GM12873 (cell line): ENCODE measurements at regions not wholly inside any gene's neighbourhood (a gene's known extent, or its start where the extent isn't known, plus 50 kb on each side); places are given as distances from the start of the nearest gene placed in this dataset.

Source experiments
- TF ChIP-seq, protein P1 (sequence below): IDR thresholded peaks from 2 replicates; pipeline ENCODE4 v1.5.1; 2012; ENCODE audit warnings: low read depth, mild to moderate bottlenecking, moderate library complexity, low read length, control low read depth; ENCODE audit not compliant: insufficient read depth; ENCODE audit errors: missing control alignments

DNA sequence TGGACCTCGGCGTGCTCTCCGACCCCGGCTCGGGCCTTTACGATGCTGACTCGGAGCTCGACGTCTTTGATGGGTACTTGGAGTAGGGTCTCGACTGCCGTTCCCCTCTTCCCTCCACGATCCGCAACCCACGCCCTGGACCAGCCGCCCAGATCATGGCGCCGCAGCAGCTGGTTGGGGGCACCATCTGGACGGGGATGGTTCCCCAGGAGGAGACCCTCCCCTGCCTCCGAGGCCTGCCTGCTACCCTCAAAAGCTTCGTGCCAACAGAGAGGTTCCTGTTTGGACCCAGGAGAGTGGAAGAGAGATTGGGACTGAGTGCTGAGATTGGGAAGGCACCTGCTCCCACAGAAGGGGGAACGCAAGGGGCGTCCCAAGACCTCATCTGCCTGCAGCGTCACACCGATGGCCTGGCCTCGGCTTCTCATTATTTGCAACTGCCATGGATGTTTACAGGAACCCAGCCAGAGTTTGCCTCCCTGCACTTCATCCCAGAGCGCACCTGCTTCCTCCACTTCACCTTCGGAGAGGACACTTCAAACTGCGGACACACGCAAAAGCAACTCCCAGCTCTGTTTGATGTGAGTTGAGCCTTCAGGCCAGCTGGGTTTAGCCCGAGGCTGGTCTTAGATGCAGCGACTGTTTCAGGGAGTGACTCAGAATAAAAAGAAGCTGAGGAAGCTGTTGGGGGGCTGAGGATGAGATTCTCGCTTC is 58.9 kb downstream of the GOLGA6L7 start:
- TF ChIP-seq, protein P1, sequence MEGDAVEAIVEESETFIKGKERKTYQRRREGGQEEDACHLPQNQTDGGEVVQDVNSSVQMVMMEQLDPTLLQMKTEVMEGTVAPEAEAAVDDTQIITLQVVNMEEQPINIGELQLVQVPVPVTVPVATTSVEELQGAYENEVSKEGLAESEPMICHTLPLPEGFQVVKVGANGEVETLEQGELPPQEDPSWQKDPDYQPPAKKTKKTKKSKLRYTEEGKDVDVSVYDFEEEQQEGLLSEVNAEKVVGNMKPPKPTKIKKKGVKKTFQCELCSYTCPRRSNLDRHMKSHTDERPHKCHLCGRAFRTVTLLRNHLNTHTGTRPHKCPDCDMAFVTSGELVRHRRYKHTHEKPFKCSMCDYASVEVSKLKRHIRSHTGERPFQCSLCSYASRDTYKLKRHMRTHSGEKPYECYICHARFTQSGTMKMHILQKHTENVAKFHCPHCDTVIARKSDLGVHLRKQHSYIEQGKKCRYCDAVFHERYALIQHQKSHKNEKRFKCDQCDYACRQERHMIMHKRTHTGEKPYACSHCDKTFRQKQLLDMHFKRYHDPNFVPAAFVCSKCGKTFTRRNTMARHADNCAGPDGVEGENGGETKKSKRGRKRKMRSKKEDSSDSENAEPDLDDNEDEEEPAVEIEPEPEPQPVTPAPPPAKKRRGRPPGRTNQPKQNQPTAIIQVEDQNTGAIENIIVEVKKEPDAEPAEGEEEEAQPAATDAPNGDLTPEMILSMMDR = peak; percentile 5

DNA sequence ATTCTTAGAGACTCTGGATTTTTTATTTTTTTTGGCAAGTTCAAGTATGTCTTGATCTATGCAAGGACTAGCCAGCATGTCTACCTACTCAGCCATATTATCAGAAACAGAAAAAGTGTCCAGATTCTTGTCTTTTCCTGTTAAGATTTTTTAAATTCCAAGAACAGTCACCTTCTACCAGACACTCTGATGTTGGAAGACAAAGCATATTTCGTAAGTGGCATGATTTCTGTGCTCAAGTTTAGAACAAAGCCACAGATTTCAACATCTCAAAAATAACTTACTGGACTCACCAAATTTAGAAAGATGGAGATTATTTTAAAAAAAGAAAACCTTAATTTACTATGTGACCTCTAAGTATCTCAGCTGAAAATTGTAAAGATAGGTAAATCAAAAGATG is 61.9 kb downstream of the GOLGA6L7 start:
- TF ChIP-seq, protein P1 = no peak

DNA sequence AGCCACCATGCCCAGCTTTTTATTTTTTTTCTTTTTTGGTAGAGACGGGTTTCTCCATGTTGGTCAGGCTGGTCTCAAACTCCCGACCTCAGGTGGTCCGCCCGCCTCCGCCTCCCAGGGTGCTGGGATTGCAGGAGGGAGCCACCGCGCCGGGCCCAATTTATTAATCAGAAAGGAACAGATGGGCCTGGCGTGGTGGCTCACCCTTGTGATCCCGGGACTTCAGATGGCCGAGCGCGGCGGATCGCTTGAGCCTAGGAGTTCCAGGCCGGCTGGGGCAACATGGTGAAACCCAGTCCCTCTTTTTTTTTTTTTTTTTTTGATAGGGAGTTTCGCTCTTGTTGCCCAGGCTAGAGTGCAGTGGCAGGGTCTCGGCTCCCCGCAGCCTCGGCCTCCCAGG is 64.6 kb downstream of the GOLGA6L7 start:
- TF ChIP-seq, protein P1 = no peak

DNA sequence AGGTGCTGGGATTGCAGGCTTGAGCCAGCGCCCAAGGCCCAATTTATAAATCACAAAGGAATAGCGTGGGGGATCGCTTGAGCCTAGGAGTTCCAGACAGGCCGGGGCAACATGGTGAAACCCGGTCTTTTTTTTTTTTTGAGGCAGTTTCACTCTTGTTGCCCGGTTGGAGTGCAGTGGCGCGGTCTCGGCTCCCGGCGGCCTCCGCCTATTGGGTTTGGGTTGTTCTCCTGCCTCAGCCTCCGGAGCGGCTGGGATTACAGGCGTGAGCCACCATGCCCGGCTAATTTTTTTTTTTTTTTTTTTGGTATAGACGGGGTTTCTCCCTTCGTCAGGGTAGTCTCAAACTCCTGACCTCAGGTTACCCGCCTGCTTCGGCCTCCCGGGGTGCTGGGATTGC is 65.0 kb downstream of the GOLGA6L7 start:
- TF ChIP-seq, protein P1 = no peak
